B cell (primary cell): ENCODE measurements at regions not wholly inside any gene's neighbourhood (a gene's known extent, or its start where the extent isn't known, plus 50 kb on each side); places are given as distances from the start of the nearest gene placed in this dataset.
"Not testable (repeated sequence)": the region's sequence is repeated elsewhere in the genome, so short reads cannot be mapped to it uniquely, and the experiment has no call there.

Experiments used
- ATAC-seq: fragments of 200-7000 bp; cut with Tn5 transposase; one replicate; pipeline ENCODE4 v1.10.0; 2021; ENCODE audit warnings: low read depth, mild to moderate bottlenecking, moderate number of reproducible peaks, moderate library complexity
- CTCF ChIA-PET: fragments of 350-600 bp; sonication (Branson Sonifier 250); formaldehyde crosslinking; loops from one replicate; lab custom pipeline; 2021; ENCODE audit warnings: antibody characterized with exemption, inconsistent platforms; lab: Charles Lee
- POLR2A ChIA-PET: fragments of 350-600 bp; sonication (Branson Sonifier 250); formaldehyde crosslinking; loops from one replicate; lab custom pipeline; 2021; ENCODE audit warnings: antibody characterized with exemption; lab: Charles Lee
- DNase-seq: peaks from one replicate; pipeline ENCODE4 v3.0.0; 2013
- H2AFZ ChIP-seq: 2 replicates; pipeline ENCODE4 v1.6.1; 2012; ENCODE audit warnings: mild to moderate bottlenecking, low read depth, low read length; ENCODE audit not compliant: insufficient read depth, poor library complexity, severe bottlenecking
- H3K27ac ChIP-seq, 2 donors: 1 replicate in 1 of 2; 2 replicates in 1 of 2; pipeline ENCODE4 v1.5.1; 2012 to 2013; ENCODE audit warnings: low read length in 2 of 2, mild to moderate bottlenecking in 2 of 2, moderate library complexity in 1 of 2
- H3K27me3 ChIP-seq, 4 experiments: fragments of 200-600 bp in 1 of 4; sonication (generic) in 1 of 4; replicated peaks in 1 of 4; 1 replicate in 2 of 4; 2 replicates in 2 of 4; pipeline versions ENCODE4 v1.6.1 to v1.7.0; 2013 to 2016; ENCODE audit warnings: low read length in 3 of 4, mild to moderate bottlenecking in 2 of 4, mixed read lengths in 1 of 4, moderate library complexity in 1 of 4; ENCODE audit not compliant: insufficient read depth in 4 of 4, control insufficient read depth in 3 of 4; ENCODE audit errors: control extremely low read depth in 1 of 4
- H3K36me3 ChIP-seq, 2 experiments: replicated peaks in 1 of 2; 1 replicate in 1 of 2; 2 replicates in 1 of 2; pipeline versions ENCODE4 v1.6.1 to v1.7.1; 2013; ENCODE audit warnings: low read length in 1 of 2; ENCODE audit not compliant: insufficient read depth in 2 of 2, control insufficient read depth in 1 of 2; ENCODE audit errors: control extremely low read depth in 1 of 2, extremely low read depth in 1 of 2
- H3K4me1 ChIP-seq, 2 donors: fragments of 200-600 bp in 1 of 2; sonication (generic) in 1 of 2; 1 replicate in 1 of 2; 2 replicates in 1 of 2; pipeline versions ENCODE4 v1.5.1 to v1.6.1; 2013 to 2017; ENCODE audit warnings: low read length in 2 of 2; ENCODE audit not compliant: control insufficient read depth in 2 of 2, insufficient read depth in 2 of 2
- H3K4me2 ChIP-seq: replicated peaks from 2 replicates; pipeline ENCODE3; 2012; ENCODE audit warnings: mild to moderate bottlenecking, low read depth, low read length; ENCODE audit not compliant: poor library complexity, severe bottlenecking
- H3K4me3 ChIP-seq, 5 experiments: fragments of 200-600 bp in 1 of 5; sonication (generic) in 1 of 5; 1 replicate in 3 of 5; 2 replicates in 2 of 5; pipeline versions ENCODE4 v1.5.1 to v1.7.0; 2011 to 2016; ENCODE audit warnings: low read length in 4 of 5, mild to moderate bottlenecking in 4 of 5, low read depth in 2 of 5, control low read depth in 1 of 5, moderate library complexity in 1 of 5; ENCODE audit not compliant: insufficient read depth in 1 of 5; ENCODE audit errors: control extremely low read depth in 1 of 5, extremely low read depth in 1 of 5
- H3K79me2 ChIP-seq: fragments of 200-600 bp; sonication (generic); one replicate; pipeline ENCODE4 v1.6.0; 2016; ENCODE audit warnings: low read length; ENCODE audit not compliant: control insufficient read depth, insufficient read depth
- H3K9ac ChIP-seq: fragments of 200-600 bp; sonication (generic); 2 replicates; pipeline ENCODE4 v1.6.1; 2017; ENCODE audit warnings: mild to moderate bottlenecking, low read length, moderate library complexity
- H3K9me3 ChIP-seq, 3 donors: one replicate each; pipeline versions ENCODE4 v1.6.1 to v1.7.1; 2013; ENCODE audit warnings: low read length in 2 of 3; ENCODE audit not compliant: control insufficient read depth in 2 of 3, insufficient read depth in 1 of 3; ENCODE audit errors: control extremely low read depth in 1 of 3
- H4K20me1 ChIP-seq: 2 replicates; pipeline ENCODE4 v1.6.0; 2012; ENCODE audit warnings: mild to moderate bottlenecking, low read length; ENCODE audit not compliant: insufficient read depth, control insufficient read depth, poor library complexity, severe bottlenecking
- H3K27ac Mint-ChIP-seq: one replicate; pipeline ENCODE4 v1.8.0; 2021; ENCODE audit warnings: mixed read lengths
- H3K27me3 Mint-ChIP-seq: one replicate; pipeline ENCODE4 v1.8.0; 2021; ENCODE audit warnings: mixed read lengths
- H3K4me1 Mint-ChIP-seq: one replicate; pipeline ENCODE4 v1.8.0; 2021; ENCODE audit warnings: mixed read lengths
- H3K4me3 Mint-ChIP-seq: one replicate; pipeline ENCODE4 v1.8.0; 2021; ENCODE audit warnings: mixed read lengths
- H3K9me3 Mint-ChIP-seq: one replicate; pipeline ENCODE4 v1.8.0; 2022; ENCODE audit warnings: mixed read lengths; ENCODE audit not compliant: insufficient read depth
- CTCF ChIP-seq: fragments of 200-600 bp; IDR thresholded peaks from one replicate; pipeline ENCODE4 v1.8.0; 2022; ENCODE audit warnings: antibody characterized with exemption, mild to moderate bottlenecking
- EZH2 ChIP-seq: IDR thresholded peaks from 2 replicates; pipeline ENCODE4 v1.6.1; 2012; ENCODE audit warnings: borderline replicate concordance, low read depth, mild to moderate bottlenecking, moderate library complexity, low read length; ENCODE audit not compliant: insufficient read depth, poor library complexity, severe bottlenecking
- WGBS: methylation state at CpG from one replicate; pipeline ENCODE4 v1.1.5; 2013; ENCODE audit warnings: missing lambda C conversion rate; ENCODE audit not compliant: insufficient coverage; 5-methylcytosine and 5-hydroxymethylcytosine counted together
- intact Hi-C: fragments of 100-400 bp; cut with micrococcal nuclease; formaldehyde crosslinking; loops from one replicate; pipeline ENCODE4 v1.10.0; 2022

DNA sequence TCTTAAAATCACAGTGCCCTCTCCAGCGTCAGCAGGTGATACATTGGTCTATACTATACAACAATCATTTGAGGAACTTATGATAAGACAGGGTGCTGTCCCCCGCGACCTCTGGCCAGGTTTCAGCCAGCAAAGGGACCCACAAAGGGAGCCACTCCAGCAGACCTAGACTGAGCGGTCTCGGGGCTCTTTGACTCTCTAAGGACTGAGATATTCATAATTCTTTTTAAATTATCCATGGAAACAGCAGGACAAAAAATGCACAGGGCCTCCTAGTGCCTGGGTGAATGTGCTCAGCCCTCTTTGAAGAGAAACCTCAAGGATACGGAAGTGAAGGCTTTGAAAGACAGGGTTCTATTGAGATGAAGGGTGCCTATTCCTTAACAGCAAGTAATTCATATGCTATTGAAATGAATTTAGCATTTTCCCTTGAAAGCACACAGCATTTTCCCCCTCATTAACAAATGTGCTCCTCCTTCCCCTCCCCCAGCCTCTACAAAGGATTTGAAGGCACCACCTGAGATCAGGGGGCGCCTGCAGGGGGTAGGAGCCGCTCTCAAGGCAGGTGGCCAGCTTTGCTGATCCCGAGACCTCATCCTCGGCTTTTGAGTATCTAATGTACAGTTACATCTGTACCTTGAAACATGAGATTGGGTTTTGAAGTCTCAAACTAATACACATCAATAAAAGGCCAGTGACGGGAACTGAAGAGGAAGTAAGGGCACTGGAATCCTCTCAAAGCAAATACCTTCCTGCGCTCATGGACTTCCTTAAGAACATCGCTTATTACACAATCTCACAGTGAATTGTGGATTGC lies 65.3 kb upstream of the UNC93A start:
- H3K4me3 ChIP-seq, H3K27ac ChIP-seq, H3K9ac ChIP-seq, H3K79me2 ChIP-seq, H3K9me3 ChIP-seq, CTCF ChIA-PET, H3K9me3 Mint-ChIP-seq, H3K27ac Mint-ChIP-seq, H4K20me1 ChIP-seq, ATAC-seq, H3K36me3 ChIP-seq, H3K4me3 Mint-ChIP-seq, H3K4me2 ChIP-seq, H3K4me1 Mint-ChIP-seq, POLR2A ChIA-PET, intact Hi-C loops, H2AFZ ChIP-seq, H3K4me1 ChIP-seq, DNase-seq: not testable (repeated sequence)
- peaks cover 0 to 13% (median 11%) of the 10 kb centered on the region in 4 experiments for H3K27me3 ChIP-seq
- WGBS = 60% methylated on average over 2 of the region's 13 CpGs
- H3K27me3 Mint-ChIP-seq = peaks cover 40% of the 10 kb centered on the region

DNA sequence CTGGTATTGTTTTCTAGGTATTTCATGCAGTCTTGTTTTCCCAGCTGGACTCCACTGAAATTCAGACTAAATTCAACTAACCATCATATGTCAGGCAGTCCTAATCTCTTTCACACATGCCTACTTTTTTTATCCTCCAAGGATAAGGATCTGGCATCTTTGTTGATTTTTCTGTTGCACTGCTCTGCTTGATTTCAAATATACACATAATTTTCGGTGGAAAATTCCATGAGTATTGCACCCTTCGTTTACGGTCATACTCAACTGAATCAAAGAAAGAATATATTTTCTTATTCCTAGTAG lies 64.8 kb upstream of the UNC93A start:
- no peak overlapping the region for H3K27ac ChIP-seq
- no peak overlapping the region for H2AFZ ChIP-seq
- CTCF ChIA-PET = no interaction called here
- no peak for TF ChIP-seq EZH2
- no peak for TF ChIP-seq CTCF
- ATAC-seq = no peak
- no peaks in the 10 kb centered on the region for H4K20me1 ChIP-seq
- no peak overlapping the region for H3K4me2 ChIP-seq
- Mint-ChIP-seq H3K4me3 (no peak overlapping the region), H3K27ac (no peak overlapping the region), H3K27me3 (peaks cover 40% of the 10 kb centered on the region), H3K4me1 (no peaks in the 10 kb centered on the region), H3K9me3 (no peaks in the 10 kb centered on the region)
- H3K9me3 ChIP-seq = no peaks in the 10 kb centered on the region
- no peak overlapping the region for H3K9ac ChIP-seq
- H3K4me3 ChIP-seq = no peak overlapping the region
- 40% methylated on average over 1 of the region's 3 CpGs for WGBS
- intact Hi-C loops = no loop called here
- no peaks in the 10 kb centered on the region for H3K79me2 ChIP-seq
- H3K36me3 ChIP-seq = no peaks in the 10 kb centered on the region
- H3K4me1 ChIP-seq = no peaks in the 10 kb centered on the region
- no peak for DNase-seq
- POLR2A ChIA-PET = no interaction called here
- peaks cover 0 to 13% (median 11%) of the 10 kb centered on the region in 4 experiments for H3K27me3 ChIP-seq
